ENCODE measurements at regions not wholly inside any gene's neighbourhood (a gene's known extent, or its start where the extent isn't known, plus 50 kb on each side); places are given as distances from the start of the nearest gene placed in this dataset.

- TF ChIP-seq GABPA (IDR thresholded peaks at IDR 0.05 in 1 of 2, conservative IDR thresholded peaks at IDR 0.05 in 1 of 2) (no peak), CTCF (IDR thresholded peaks at IDR 0.05; ENCODE audit: low read depth, low read length, missing input control) (no peak), TAF1 (conservative IDR thresholded peaks at IDR 0.05) (no peak), YY1 (IDR thresholded peaks at IDR 0.05) (no peak), RXRA (IDR thresholded peaks at IDR 0.05) (no peak), EGR1 (IDR thresholded peaks at IDR 0.05; ENCODE audit: low read depth in 2 of 2) (no peak), RAD21 (IDR thresholded peaks at IDR 0.05) (no peak)
These were observed 174.5 kb upstream of the HS6ST1 start for GRCh38 chr2:128492966-128493811.

All from liver (tissue), 3 donors.